Left ventricle myocardium superior (tissue), 1 donor: ENCODE measurements at regions not wholly inside any gene's neighbourhood (a gene's known extent, or its start where the extent isn't known, plus 50 kb on each side); places are given as distances from the start of the nearest gene placed in this dataset.
"Not testable (repeated sequence)": the region's sequence is repeated elsewhere in the genome, so short reads cannot be mapped to it uniquely, and the experiment has no call there.

Experiments
- ATAC-seq: fragments of 200-7000 bp; cut with Tn5 transposase; one replicate; pipeline ENCODE4 v1.9.1; 2020; ENCODE audit warnings: mild to moderate bottlenecking, moderate library complexity
- DNase-seq: peaks from one replicate; pipeline ENCODE4 v3.0.0-alpha.2; 2020
- intact Hi-C: fragments of 100-400 bp; cut with micrococcal nuclease; formaldehyde crosslinking; loops from one replicate; pipeline ENCODE4 v1.11.0; 2022
- donor health status: DM: no; HTN: yes; CAD: no; lungs with severe emphysema.

DNA sequence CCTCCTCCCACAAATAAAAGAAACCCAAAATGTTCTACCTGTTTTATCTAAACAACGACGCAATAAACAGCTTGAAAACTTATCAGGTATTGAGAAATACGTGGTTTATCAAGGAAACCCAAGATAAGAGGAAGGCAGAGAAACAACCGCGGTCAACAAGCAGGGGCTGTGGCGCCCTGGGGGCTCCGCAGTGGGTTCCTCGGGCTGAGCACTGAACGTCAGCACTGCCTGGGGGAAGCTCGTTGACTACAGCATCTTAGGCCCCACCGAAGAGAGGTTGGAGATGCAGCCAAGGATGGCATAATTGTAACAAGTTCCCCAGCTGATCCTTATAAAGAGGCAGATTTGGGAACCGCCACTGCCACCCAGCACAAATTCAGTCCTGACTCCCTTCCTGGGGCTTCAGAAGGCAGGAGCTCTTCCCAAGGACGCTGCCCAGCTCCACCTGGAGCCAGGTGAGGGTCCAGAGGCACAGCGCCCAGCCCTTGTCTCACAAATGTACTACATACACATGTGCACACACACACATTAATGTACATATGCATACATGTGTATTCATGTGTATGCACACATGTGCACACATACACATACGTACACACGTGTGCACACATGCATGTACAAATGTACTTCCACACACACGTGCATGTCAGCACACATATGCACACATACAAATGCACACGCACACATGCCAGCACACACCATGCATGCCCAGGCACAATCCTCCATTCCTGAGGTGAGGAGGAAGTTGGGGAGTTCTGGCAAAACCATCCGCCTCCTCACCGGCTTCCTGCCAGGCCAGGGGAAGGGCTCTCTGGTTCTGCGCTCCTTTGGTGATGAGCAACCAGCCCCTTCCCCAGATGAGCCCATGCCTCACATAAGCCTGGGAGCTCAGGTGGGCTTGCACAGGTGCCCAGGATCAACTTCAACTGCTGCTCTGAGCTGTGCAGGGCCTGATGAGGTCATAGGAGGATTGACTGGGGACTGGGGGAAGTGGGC lies 251.1 kb downstream of the NPHP4 start:
- intact Hi-C loops = no loop called here
- ATAC-seq (no peak), DNase-seq (no peak)

DNA sequence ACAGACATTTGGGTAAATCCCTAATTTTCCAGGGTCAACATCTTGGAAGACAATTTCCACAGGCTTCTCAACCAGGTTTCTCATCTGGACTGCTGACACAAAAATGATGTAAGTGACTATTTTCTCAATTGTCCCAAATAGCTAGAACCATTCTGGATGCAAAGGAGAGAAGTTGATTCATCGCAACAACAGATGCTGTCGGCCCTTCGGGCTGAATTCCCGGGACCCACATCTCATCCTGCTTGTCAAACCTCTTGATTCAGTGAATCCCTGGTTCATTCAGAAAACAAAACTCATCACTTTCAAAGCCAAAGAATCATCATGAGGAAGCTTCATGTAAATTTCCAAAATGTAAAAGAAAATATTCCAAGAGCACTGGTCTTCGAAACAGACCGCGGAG lies 251.8 kb downstream of the NPHP4 start:
- DNase-seq (no peak), ATAC-seq (no peak)
- intact Hi-C loops = no loop called here

DNA sequence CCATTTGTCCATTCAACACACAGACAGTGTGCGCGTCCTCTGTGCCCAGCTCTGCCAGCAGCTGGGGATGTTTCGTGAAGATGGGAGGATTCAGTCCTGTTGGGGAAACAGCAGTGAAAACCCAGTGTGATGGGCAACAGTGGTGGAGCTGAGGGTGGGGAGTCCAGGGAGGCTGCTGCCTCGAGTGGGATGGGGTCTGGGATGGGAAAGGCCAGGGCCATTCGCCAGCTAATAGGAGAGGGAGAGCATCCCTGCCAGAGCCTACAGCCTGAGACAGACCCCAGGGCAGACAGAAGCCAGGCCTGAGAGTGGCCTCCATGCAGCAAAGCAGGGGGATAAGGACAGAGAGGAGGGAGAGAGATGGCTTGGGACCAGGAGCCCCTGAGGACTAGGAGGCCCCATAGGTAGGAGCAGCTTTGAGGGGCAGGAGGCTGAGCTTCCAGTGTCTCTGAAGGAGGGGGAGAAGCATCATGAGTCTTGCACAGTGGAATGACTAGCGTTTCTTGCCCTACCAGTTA lies 252.6 kb downstream of the NPHP4 start:
- DNase-seq (no peak), ATAC-seq (no peak)
- intact Hi-C loops = no loop called here

DNA sequence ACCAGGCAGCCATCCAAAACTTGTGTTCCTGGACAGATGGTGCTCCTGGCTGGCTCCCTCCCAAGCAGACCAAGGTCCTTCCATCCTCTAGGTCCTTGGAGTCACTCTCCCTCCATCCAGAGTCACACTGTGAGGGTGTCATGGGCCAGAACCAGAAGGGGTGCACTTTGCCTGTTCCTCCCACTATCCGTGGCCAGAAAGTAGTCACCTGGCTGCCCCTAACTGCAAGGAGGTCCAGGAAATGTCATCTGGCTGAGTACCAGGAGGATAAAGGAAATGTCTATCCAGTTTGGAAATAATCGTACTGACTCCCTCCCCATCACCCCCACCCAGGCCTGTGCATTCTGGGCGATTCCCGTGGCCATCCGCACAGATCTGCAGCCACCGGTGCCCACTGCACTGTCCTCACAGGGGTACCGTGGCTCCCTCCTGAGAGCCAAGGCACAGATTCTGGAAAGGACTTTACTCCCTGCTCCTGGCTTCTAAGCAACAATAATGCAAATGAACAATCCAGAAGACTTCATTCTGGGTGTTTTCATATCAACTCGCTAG lies 253.2 kb downstream of the NPHP4 start:
- ATAC-seq (no peak), DNase-seq (no peak)
- intact Hi-C loops = no loop called here

GRCh38 chr1:5737081-5737480 lies 255.1 kb downstream of the NPHP4 start:
- DNase-seq (no peak), ATAC-seq (no peak)
- intact Hi-C loops = no loop called here

DNA sequence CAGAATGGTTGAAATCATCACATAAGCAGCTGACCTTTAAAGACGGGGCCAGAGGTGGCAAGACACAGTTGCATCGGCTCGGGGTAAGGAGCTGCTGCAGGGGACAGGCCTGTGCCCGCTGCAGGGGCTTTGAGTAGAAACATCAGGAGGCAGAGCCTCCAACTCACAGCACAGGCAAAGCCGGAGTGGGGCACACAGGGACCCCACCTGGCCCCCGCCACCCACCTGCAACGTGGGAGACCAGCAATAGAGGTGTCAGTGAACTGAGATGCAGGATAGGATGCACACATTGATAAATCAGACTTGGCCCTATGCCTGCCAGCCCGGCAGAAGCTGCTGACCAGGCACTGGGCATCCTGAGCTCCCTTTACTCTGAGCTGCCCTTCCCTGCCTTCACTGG lies 257.2 kb downstream of the NPHP4 start:
- intact Hi-C loops = no loop called here
- DNase-seq (no peak), ATAC-seq (no peak)

- no peak for DNase-seq
- intact Hi-C loops = no loop called here
- no peak for ATAC-seq
Measured at GRCh38 chr1:5734414-5734813, 257.8 kb downstream of the NPHP4 start.

DNA sequence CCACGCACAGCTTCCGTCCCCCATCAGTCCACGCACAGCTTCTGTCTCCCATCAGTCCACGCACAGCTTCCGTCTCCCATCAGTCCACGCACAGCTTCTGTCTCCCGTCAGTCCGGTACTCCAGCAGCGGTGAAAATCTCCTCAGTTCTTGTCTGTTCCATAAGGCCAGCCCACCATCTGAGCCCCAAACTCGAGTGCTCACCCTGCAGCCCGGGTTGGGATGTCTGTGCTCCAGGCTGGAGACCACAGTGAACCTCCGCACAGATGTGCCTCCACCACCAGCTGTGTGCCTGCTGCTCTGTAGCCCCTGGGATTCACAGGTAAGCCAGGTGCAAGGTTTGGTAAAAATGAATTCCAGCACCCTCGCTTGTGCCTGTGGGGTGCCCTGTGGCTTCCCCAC lies 258.6 kb downstream of the NPHP4 start:
- intact Hi-C loops = no loop called here
- no peak for DNase-seq
- ATAC-seq = no peak

- ATAC-seq = no peak
- intact Hi-C loops = no loop called here
- DNase-seq = no peak
Measured at GRCh38 chr1:5731110-5731423, 261.2 kb downstream of the NPHP4 start.

GRCh38 chr1:5730272-5731109 lies 261.7 kb downstream of the NPHP4 start:
- no peak for DNase-seq
- intact Hi-C loops = no loop called here
- ATAC-seq = no peak

DNA sequence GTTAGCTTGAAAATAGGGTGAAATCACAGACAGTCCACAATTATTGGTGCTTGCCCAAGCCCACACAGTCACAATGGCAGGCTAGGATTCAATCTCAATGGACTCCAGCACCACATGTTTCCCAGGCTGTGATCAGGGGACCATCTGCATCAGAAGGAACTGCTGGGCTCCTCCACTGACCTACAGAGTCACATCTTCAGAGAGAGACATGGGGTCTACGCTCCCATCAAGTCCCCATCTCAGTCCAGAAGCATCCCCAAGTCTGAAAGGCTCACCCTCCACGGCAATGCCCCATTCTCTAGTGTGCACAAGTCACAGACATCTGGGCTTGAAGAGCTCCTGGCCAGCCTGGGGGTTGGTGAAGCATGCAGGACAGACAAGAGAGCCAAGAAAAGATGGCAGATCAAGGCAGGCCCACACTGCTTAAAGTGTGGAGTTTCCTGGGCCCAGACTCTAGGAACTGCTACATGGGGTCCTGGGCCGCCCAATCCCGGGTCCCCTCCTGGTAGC lies 262.5 kb downstream of the NPHP4 start:
- no peak for ATAC-seq
- intact Hi-C loops = no loop called here
- DNase-seq = no peak

DNA sequence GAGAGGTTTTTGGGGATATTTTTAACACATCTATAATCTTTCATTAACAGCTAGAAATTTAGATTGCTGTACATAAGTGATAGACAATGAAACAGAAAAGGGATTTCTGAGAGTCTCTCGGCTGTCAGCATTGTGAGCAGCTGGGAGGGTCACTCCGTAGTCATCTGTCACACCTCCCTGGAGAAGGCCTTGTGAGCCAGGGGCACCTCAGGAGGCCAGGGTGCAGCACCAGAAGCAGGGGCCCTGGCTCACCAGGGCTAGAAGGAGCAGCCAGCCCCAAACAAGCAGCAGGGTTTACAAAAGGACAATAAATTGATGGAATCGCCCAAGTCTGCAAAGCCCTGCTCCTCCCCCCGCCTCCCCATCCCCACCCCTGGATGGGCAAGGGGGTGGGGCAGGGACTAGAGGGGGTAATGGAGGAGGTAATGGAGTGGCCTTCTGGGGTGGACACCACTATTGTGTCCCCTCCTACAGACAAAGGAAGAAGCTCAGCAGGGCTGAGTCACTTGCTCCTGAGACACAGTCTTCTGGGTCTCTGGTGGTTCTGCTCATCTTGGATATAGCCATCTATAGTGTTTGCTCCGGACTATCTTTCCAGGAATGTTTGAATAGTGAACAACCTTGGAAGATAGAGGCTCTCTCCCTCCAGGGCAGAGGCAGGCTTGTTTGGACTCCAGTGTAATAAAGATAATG lies 263.4 kb downstream of the NPHP4 start:
- DNase-seq (no peak), ATAC-seq (no peak)
- intact Hi-C loops = no loop called here

DNA sequence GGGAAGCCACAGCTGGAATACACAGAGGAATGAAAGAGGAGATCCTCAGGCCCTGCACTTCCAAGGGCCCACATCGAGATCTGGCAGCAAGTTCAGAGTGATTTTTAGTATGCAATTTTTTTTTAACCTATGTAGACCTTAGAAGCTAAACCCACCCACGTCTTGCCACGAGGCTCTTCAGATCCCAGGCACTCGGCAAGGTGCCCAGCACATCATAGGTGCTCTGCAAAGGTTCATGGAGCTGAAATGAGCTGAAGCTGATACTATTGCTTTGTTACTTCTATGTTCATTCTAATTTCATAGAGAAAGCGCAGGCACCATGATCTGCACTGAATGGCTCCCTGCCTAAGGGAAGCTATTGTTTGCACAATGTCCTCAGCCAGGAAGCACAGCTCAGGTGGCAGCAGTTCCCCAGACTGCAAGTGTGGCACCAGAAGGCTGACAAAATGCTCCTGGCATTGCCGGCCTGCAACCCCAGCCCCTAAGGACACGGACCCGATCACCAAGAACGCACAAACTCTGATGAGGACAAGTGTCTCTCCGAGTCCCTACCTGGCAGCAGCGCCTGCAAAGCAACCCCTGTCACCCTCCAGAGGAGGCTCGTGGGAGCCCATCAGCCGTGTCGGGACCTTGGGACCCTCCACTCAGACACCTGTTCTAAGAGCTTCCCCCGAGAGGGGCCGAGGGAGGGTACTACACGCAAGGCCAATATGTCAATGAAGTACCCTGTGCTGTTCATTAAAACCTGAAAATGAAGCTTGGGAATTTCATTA lies 264.2 kb downstream of the NPHP4 start:
- ATAC-seq = no peak
- intact Hi-C loops = no loop called here

GRCh38 chr1:5727191-5727590 lies 265.0 kb downstream of the NPHP4 start:
- DNase-seq (no peak), ATAC-seq (no peak)
- intact Hi-C loops = no loop called here

More for the DNA sequence above, 264.2 kb downstream of the NPHP4 start:
- DNase-seq = no peak

- intact Hi-C loops, ATAC-seq, DNase-seq: not testable (repeated sequence)
Measured at GRCh38 chr1:5726586-5727184, 265.5 kb downstream of the NPHP4 start.

DNA sequence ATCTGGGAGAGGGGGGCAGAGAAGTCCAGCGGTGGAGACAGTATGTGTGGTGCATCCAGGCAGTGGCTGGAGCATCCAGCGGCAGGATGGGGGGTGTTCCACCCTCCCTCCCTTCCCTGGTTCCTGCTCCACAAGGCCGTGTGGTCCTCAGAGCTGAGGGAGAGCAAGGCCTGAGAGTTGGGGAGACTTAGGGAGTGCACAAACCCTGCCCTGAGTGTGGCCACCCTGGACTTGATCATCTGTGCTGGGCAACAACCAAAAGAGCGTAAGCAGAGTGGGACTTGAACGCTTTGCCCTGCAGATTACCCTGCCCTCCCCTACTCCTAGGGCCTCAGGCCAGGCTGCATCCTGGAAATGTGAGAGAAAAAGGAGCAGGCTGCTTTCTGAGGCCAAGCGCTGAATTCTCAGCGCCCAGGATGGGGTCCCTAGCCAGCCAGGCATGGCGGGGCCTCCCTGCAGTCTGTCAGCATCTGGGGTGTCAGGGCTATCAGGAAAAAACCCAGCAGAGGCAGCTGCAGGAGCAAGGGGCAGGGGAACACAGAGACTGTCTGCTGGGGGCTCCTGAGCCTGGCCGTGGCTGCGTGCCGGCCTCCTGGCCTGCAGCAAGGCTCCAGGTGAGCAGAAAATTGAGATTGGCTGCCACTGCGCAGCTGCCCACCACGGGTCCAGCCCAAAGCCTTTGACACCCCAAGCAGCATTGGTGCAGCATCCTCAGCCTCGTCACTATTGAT lies 266.2 kb downstream of the NPHP4 start:
- intact Hi-C loops = no loop called here
- DNase-seq (no peak), ATAC-seq (no peak)

GRCh38 chr1:5725406-5725805 lies 266.8 kb downstream of the NPHP4 start:
- intact Hi-C loops = no loop called here
- ATAC-seq = no peak
- DNase-seq = no peak
